AG09309 (cell line): ENCODE measurements at regions not wholly inside any gene's neighbourhood (a gene's known extent, or its start where the extent isn't known, plus 50 kb on each side); places are given as distances from the start of the nearest gene placed in this dataset.

Experiments used
- DNase-seq: peaks from one replicate; pipeline ENCODE4 v3.0.0-alpha.2; 2010; ENCODE audit warnings: low read depth
- H3K4me3 ChIP-seq: 2 replicates; pipeline ENCODE4 v1.5.1; 2011; ENCODE audit warnings: mild to moderate bottlenecking, low read depth, low read length, moderate library complexity; ENCODE audit not compliant: control insufficient read depth
- CTCF ChIP-seq: IDR thresholded peaks from 2 replicates; pipeline ENCODE4 v1.5.1; 2011; ENCODE audit warnings: mild to moderate bottlenecking, low read depth, low read length, inconsistent platforms; ENCODE audit not compliant: insufficient read depth, control insufficient read depth; ENCODE audit errors: missing control alignments

GRCh38 chr5:176151281-176151680 lies 86.9 kb upstream of the SIMC1 start:
- no peak for DNase-seq
- no peak overlapping the region for H3K4me3 ChIP-seq
- TF ChIP-seq CTCF: no peak

- no peak overlapping the region for H3K4me3 ChIP-seq
- no peak for TF ChIP-seq CTCF
- no peak for DNase-seq
Observed at GRCh38 chr5:176152191-176152929, 85.9 kb upstream of the SIMC1 start.

- TF ChIP-seq CTCF: no peak
- DNase-seq: no peak
- H3K4me3 ChIP-seq: no peak overlapping the region
Observed at GRCh38 chr5:176152930-176153311, 85.3 kb upstream of the SIMC1 start.

- DNase-seq: no peak
- H3K4me3 ChIP-seq: no peak overlapping the region
- no peak for TF ChIP-seq CTCF
Observed at GRCh38 chr5:176153741-176154140, 84.5 kb upstream of the SIMC1 start.

GRCh38 chr5:176154821-176155220 lies 83.4 kb upstream of the SIMC1 start:
- no peak overlapping the region for H3K4me3 ChIP-seq
- DNase-seq: no peak
- no peak for TF ChIP-seq CTCF

- DNase-seq: no peak
- TF ChIP-seq CTCF: no peak
- H3K4me3 ChIP-seq: no peak overlapping the region
Observed at GRCh38 chr5:176155922-176156359, 82.3 kb upstream of the SIMC1 start.
